ENCODE measurements at regions not wholly inside any gene's neighbourhood (a gene's known extent, or its start where the extent isn't known, plus 50 kb on each side); places are given as distances from the start of the nearest gene placed in this dataset.

- TF ChIP-seq, protein P1, sequence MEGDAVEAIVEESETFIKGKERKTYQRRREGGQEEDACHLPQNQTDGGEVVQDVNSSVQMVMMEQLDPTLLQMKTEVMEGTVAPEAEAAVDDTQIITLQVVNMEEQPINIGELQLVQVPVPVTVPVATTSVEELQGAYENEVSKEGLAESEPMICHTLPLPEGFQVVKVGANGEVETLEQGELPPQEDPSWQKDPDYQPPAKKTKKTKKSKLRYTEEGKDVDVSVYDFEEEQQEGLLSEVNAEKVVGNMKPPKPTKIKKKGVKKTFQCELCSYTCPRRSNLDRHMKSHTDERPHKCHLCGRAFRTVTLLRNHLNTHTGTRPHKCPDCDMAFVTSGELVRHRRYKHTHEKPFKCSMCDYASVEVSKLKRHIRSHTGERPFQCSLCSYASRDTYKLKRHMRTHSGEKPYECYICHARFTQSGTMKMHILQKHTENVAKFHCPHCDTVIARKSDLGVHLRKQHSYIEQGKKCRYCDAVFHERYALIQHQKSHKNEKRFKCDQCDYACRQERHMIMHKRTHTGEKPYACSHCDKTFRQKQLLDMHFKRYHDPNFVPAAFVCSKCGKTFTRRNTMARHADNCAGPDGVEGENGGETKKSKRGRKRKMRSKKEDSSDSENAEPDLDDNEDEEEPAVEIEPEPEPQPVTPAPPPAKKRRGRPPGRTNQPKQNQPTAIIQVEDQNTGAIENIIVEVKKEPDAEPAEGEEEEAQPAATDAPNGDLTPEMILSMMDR (IDR thresholded peaks at IDR 0.05) = no peak
- TF ChIP-seq POLR2A (IDR thresholded peaks at IDR 0.05) = no peak
Observed at GRCh38 chr7:17183630-17184328, 114.7 kb upstream of the AHR start.
